ENCODE measurements at regions not wholly inside any gene's neighbourhood (a gene's known extent, or its start where the extent isn't known, plus 50 kb on each side); places are given as distances from the start of the nearest gene placed in this dataset.
"Not testable (repeated sequence)": the region's sequence is repeated elsewhere in the genome, so short reads cannot be mapped to it uniquely, and the experiment has no call there.

GRCh38 chr1:56118676-56119075 is 460.7 kb downstream of the PLPP3 start:
- DNase-seq (ENCODE audit: low spot score) = not testable (repeated sequence)

GRCh38 chr1:56115701-56116100 is 463.7 kb downstream of the PLPP3 start:
- DNase-seq (ENCODE audit: low spot score) = no peak

- no peak for DNase-seq (ENCODE audit: low spot score)
Observed at GRCh38 chr1:56113679-56114078, 465.7 kb downstream of the PLPP3 start.

GRCh38 chr1:56107275-56107638 is 472.1 kb downstream of the PLPP3 start:
- no peak for DNase-seq (ENCODE audit: low spot score)

GRCh38 chr1:56106531-56107274 is 472.7 kb downstream of the PLPP3 start:
- DNase-seq (ENCODE audit: low spot score) = no peak

- no peak for DNase-seq (ENCODE audit: low spot score)
Observed at GRCh38 chr1:56105397-56105796, 474.0 kb downstream of the PLPP3 start.

- DNase-seq (ENCODE audit: low spot score) = no peak
Observed at GRCh38 chr1:56099766-56100265, 479.5 kb downstream of the PLPP3 start.

- no peak for DNase-seq (ENCODE audit: low spot score)
Observed at GRCh38 chr1:56098946-56099345, 480.4 kb downstream of the PLPP3 start.

GRCh38 chr1:56097713-56098112 is 481.6 kb downstream of the PLPP3 start:
- DNase-seq (ENCODE audit: low spot score) = no peak

GRCh38 chr1:56095696-56096665 is 483.4 kb downstream of the PLPP3 start:
- DNase-seq (ENCODE audit: low spot score) = no peak

GRCh38 chr1:56094168-56094567 is 485.2 kb downstream of the PLPP3 start:
- no peak for DNase-seq (ENCODE audit: low spot score)

GRCh38 chr1:56092684-56093570 is 486.4 kb downstream of the PLPP3 start:
- DNase-seq (ENCODE audit: low spot score) = no peak

GRCh38 chr1:56089826-56090225 is 489.5 kb downstream of the PLPP3 start:
- not testable (repeated sequence) for DNase-seq (ENCODE audit: low spot score)

GRCh38 chr1:56084246-56084645 is 495.1 kb downstream of the PLPP3 start:
- DNase-seq (ENCODE audit: low spot score) = no peak

GRCh38 chr1:56081736-56082135 is 497.6 kb downstream of the PLPP3 start:
- DNase-seq (ENCODE audit: low spot score) = no peak

GRCh38 chr1:56081173-56081572 is 498.2 kb downstream of the PLPP3 start:
- DNase-seq (ENCODE audit: low spot score) = no peak

GRCh38 chr1:56080123-56080522 is 499.2 kb downstream of the PLPP3 start:
- DNase-seq (ENCODE audit: low spot score) = no peak

GRCh38 chr1:56079391-56079790 is 500.0 kb downstream of the PLPP3 start:
- DNase-seq (ENCODE audit: low spot score) = no peak

GRCh38 chr1:56077206-56077605 is 502.2 kb downstream of the PLPP3 start:
- DNase-seq (ENCODE audit: low spot score) = no peak

- peak; percentile 31 for DNase-seq (ENCODE audit: low spot score)
Observed at GRCh38 chr1:56074007-56074651, 505.2 kb downstream of the PLPP3 start.

- DNase-seq (ENCODE audit: low spot score) = no peak
Observed at GRCh38 chr1:56073614-56074006, 505.8 kb downstream of the PLPP3 start.

Data from Ammon's horn (tissue), 1 donor.